PC-3 (cell line): ENCODE measurements at regions not wholly inside any gene's neighbourhood (a gene's known extent, or its start where the extent isn't known, plus 50 kb on each side); places are given as distances from the start of the nearest gene placed in this dataset.
A peak's percentile ranks its signal among the peaks of the same experiment; 100 is the strongest.

Source experiments
- ATAC-seq: fragments of 200-7000 bp; cut with Tn5 transposase; 2 replicates; pipeline ENCODE4 v1.9.1; 2020; ENCODE audit warnings: mild to moderate bottlenecking, moderate library complexity
- BruUV-seq: library from RNA; stranded (reverse); fragments of 400-500 nt; replicated peaks from 2 replicates; lab custom pipeline; 2021; lab: Mats Ljungman, UMichigan
- CTCF ChIA-PET: fragments of 300-600 bp; sonication (Branson Sonifier 250); formaldehyde crosslinking; loops from one replicate; lab custom pipeline; 2022; ENCODE audit warnings: antibody characterized with exemption; lab: Charles Lee
- POLR2A ChIA-PET: fragments of 300-600 bp; sonication (Branson Sonifier 250); formaldehyde crosslinking; loops from one replicate; lab custom pipeline; 2022; ENCODE audit warnings: antibody characterized with exemption; ENCODE audit not compliant: unreplicated experiment; lab: Charles Lee
- DNase-seq: peaks from one replicate; pipeline ENCODE4 v3.0.0-alpha.2; 2015
- H2AFZ ChIP-seq: fragments of 300-600 bp; sonication (generic); 2 replicates; pipeline ENCODE4 v1.6.0; 2016; ENCODE audit warnings: antibody characterized with exemption, low read length
- H3F3A ChIP-seq: fragments of 300-600 bp; sonication (generic); one replicate; pipeline ENCODE4 v1.6.0; 2017; ENCODE audit warnings: antibody characterized with exemption, low read length, control low read depth, mild to moderate bottlenecking; ENCODE audit not compliant: unreplicated experiment
- H3K27ac ChIP-seq: fragments of 300-600 bp; sonication (generic); 2 replicates; pipeline ENCODE4 v1.5.1; 2016; ENCODE audit warnings: mild to moderate bottlenecking, low read length
- H3K27me3 ChIP-seq: fragments of 300-600 bp; sonication (generic); 2 replicates; pipeline ENCODE4 v1.6.1; 2016; ENCODE audit warnings: low read length, mixed read lengths
- H3K36me3 ChIP-seq: fragments of 300-600 bp; sonication (generic); 2 replicates; pipeline ENCODE4 v1.6.1; 2016; ENCODE audit warnings: low read depth, mixed run types, low read length, mixed read lengths
- H3K4me1 ChIP-seq: fragments of 300-600 bp; sonication (generic); 2 replicates; pipeline ENCODE4 v1.5.1; 2016; ENCODE audit warnings: low read length; ENCODE audit not compliant: insufficient read depth
- H3K4me2 ChIP-seq: fragments of 300-600 bp; sonication (generic); 2 replicates; pipeline ENCODE4 v1.6.0; 2016; ENCODE audit warnings: low read length
- H3K4me3 ChIP-seq: fragments of 300-600 bp; sonication (generic); 2 replicates; pipeline ENCODE4 v1.5.1; 2016; ENCODE audit warnings: mild to moderate bottlenecking, low read length, mixed read lengths
- H3K79me2 ChIP-seq: fragments of 300-600 bp; sonication (generic); 2 replicates; pipeline ENCODE4 v1.6.1; 2017; ENCODE audit warnings: low read length, mixed read lengths
- H3K9ac ChIP-seq: fragments of 300-600 bp; sonication (generic); 2 replicates; pipeline ENCODE4 v1.6.0; 2016; ENCODE audit warnings: mild to moderate bottlenecking, low read length
- H3K9me2 ChIP-seq: fragments of 300-600 bp; sonication (generic); replicated peaks from 2 replicates; pipeline ENCODE4 v1.6.1; 2016; ENCODE audit warnings: mixed run types, low read length, mixed read lengths
- H3K9me3 ChIP-seq: fragments of 300-600 bp; sonication (generic); 2 replicates; pipeline ENCODE4 v1.6.1; 2016; ENCODE audit warnings: low read length, mixed read lengths
- H4K20me1 ChIP-seq: fragments of 300-600 bp; sonication (generic); 2 replicates; pipeline ENCODE4 v1.6.1; 2016; ENCODE audit warnings: low read length, mixed read lengths
- CTCF ChIP-seq: fragments of 300-600 bp; sonication (generic); conservative IDR thresholded peaks from 2 replicates; pipeline ENCODE4 v1.5.1; 2017; ENCODE audit warnings: antibody characterized with exemption, low read depth, mild to moderate bottlenecking, low read length
- EZH2 ChIP-seq: fragments of 300-600 bp; sonication (generic); IDR thresholded peaks from one replicate; pipeline ENCODE4 v1.6.1; 2017; ENCODE audit warnings: antibody characterized with exemption, mild to moderate bottlenecking, low read length; ENCODE audit not compliant: unreplicated experiment
- EZH2phosphoT487 ChIP-seq: fragments of 300-600 bp; sonication (generic); IDR thresholded peaks from 2 replicates; pipeline ENCODE4 v1.6.1; 2018; ENCODE audit warnings: mild to moderate bottlenecking, antibody characterized with exemption, low read length, borderline replicate concordance
- intact Hi-C: fragments of 100-400 bp; cut with micrococcal nuclease; formaldehyde crosslinking; loops from 2 replicates; pipeline ENCODE4 v1.9.0; 2023

GRCh38 chr5:66247176-66247960 is 103.3 kb downstream of the SREK1 start:
- TF ChIP-seq EZH2 = no peak
- no peak for TF ChIP-seq EZH2phosphoT487
- no peak for TF ChIP-seq CTCF
- peak; percentile 78 for ATAC-seq
- H3K9me3 ChIP-seq = no peaks in the 10 kb centered on the region
- no peaks in the 10 kb centered on the region for H3F3A ChIP-seq
- no peaks in the 10 kb centered on the region for H3K79me2 ChIP-seq
- H3K4me1 ChIP-seq = peaks cover 29% of the 10 kb centered on the region
- H4K20me1 ChIP-seq = no peaks in the 10 kb centered on the region
- intact Hi-C loops = no loop called here
- H3K27me3 ChIP-seq = no peaks in the 10 kb centered on the region
- H3K27ac ChIP-seq = peak overlapping the region; percentile 49
- POLR2A ChIA-PET = no interaction called here
- no TSS peak for BruUV-seq
- no peak overlapping the region for H3K9ac ChIP-seq
- DNase-seq = peak; percentile 69
- no peaks in the 10 kb centered on the region for H3K9me2 ChIP-seq
- no peak overlapping the region for H2AFZ ChIP-seq
- H3K36me3 ChIP-seq = no peaks in the 10 kb centered on the region
- H3K4me2 ChIP-seq = peak overlapping the region; percentile 53; the same call in 1 of the 2 replicates
- no peak overlapping the region for H3K4me3 ChIP-seq
- CTCF ChIA-PET = no interaction called here

- CTCF ChIA-PET = no interaction called here
- Histone ChIP-seq H3F3A (no peaks in the 10 kb centered on the region), H3K9me2 (no peaks in the 10 kb centered on the region), H3K4me1 (peaks cover 19% of the 10 kb centered on the region), H3K4me2 (no peak overlapping the region), H3K4me3 (no peak overlapping the region), H2AFZ (no peak overlapping the region), H3K9ac (no peak overlapping the region), H3K36me3 (no peaks in the 10 kb centered on the region), H3K79me2 (no peaks in the 10 kb centered on the region), H3K27ac (no peak overlapping the region), H4K20me1 (no peaks in the 10 kb centered on the region), H3K27me3 (no peaks in the 10 kb centered on the region), H3K9me3 (no peaks in the 10 kb centered on the region)
- POLR2A ChIA-PET = no interaction called here
- ATAC-seq (no peak), DNase-seq (no peak)
- no TSS peak for BruUV-seq
- TF ChIP-seq EZH2 (no peak), EZH2phosphoT487 (no peak), CTCF (no peak)
- intact Hi-C loops = no loop called here
Observed at GRCh38 chr5:66248874-66249273, 104.8 kb downstream of the SREK1 start.

DNA sequence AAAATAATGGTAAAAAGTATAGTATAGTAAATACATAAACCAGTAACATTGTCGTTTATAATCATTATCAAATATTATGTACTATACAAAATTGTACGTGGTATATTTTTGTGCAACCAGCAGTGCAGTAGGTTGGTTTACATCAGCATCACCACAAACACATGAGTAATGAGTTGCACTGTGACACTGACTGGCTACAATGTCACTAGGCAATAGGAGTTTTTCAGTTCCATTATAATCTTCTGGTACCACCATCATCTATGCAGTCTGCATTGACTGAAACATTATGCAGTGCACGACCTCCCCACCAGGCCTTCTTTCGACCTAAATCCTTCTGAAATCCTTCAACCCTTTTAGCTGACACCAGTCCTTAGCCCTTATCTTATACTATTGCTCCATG is 105.8 kb downstream of the SREK1 start:
- intact Hi-C loops = no loop called here
- no peak overlapping the region for H3K4me2 ChIP-seq
- peaks cover 19% of the 10 kb centered on the region for H3K4me1 ChIP-seq
- BruUV-seq = no TSS peak
- H3F3A ChIP-seq = no peaks in the 10 kb centered on the region
- no peak overlapping the region for H2AFZ ChIP-seq
- CTCF ChIA-PET = no interaction called here
- no peak overlapping the region for H3K27ac ChIP-seq
- no peaks in the 10 kb centered on the region for H4K20me1 ChIP-seq
- H3K36me3 ChIP-seq = no peaks in the 10 kb centered on the region
- H3K9me2 ChIP-seq = no peaks in the 10 kb centered on the region
- no peaks in the 10 kb centered on the region for H3K27me3 ChIP-seq
- POLR2A ChIA-PET = no interaction called here
- H3K9ac ChIP-seq = no peak overlapping the region
- TF ChIP-seq CTCF = no peak
- TF ChIP-seq EZH2phosphoT487 = no peak
- no peak for TF ChIP-seq EZH2
- DNase-seq (no peak), ATAC-seq (no peak)
- H3K9me3 ChIP-seq = no peaks in the 10 kb centered on the region
- H3K79me2 ChIP-seq = no peaks in the 10 kb centered on the region
- no peak overlapping the region for H3K4me3 ChIP-seq
